HG03565 (cell line): ENCODE measurements at regions not wholly inside any gene's neighbourhood (a gene's known extent, or its start where the extent isn't known, plus 50 kb on each side); places are given as distances from the start of the nearest gene placed in this dataset.
A peak's percentile ranks its signal among the peaks of the same experiment; 100 is the strongest.

ENCODE experiments used
- ATAC-seq: cut with Tn5 transposase; IDR thresholded peaks from one replicate; pipeline ENCODE4 v1.9.1; 2021; ENCODE audit warnings: mild to moderate bottlenecking, moderate library complexity; ENCODE audit not compliant: unreplicated experiment

DNA sequence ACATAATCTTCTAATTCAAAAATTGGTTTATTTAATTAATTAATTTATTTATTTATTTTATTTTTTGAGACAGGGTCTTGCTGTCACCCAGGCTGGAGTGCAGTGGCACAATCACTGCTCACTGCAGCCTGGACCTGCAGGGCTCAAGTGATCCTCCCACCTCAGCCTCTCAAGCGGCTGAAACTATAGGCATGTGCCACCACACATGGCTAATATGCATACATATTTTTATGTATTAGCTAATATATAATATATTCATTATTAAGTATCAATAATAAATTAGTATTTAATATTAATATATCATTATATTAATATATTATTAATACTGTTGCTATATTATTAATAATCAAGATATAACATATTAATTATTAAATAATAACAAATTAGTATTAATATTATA, 406.7 kb downstream of the GPATCH2 start:
- no peak for ATAC-seq

DNA sequence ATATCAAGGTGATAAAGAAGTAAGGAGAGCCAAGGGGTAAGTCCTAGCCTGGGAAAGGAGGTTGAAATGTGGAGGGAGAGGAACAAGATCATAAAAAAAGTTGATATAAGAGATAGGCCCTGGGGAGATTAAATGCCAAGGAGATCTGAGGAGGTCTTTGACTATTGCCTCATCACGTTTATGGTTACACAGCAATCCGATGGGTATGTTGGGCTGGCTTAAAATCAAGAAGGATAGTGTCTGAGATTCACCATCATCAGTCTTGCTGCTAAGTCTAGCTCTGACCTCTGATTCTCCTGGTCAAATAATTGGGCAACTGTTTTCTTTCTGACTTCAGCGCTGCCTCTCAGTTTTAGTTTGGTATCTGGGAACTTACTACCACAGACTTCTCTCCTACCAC, 416.3 kb downstream of the GPATCH2 start:
- ATAC-seq, result no peak

DNA sequence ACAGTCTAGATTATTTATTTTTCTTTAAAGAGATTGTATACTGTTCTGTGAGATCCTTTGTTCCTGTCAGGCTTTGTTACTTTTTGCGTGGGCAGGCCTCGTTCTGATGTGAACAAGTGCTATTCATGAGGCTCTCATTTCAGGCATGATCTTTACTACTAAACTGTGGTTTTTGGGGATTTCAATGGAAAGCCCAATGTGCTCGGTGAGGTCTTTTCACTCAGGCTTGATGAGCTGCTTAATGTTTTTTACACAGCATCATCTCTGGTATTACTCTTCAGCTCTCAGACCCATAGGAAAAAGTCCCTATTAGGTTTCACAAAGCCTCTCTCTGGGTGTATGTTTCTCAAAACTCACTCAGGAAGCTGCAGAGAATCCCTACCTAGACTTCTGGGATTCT, 419.4 kb downstream of the GPATCH2 start:
- peak; percentile 77 for ATAC-seq

DNA sequence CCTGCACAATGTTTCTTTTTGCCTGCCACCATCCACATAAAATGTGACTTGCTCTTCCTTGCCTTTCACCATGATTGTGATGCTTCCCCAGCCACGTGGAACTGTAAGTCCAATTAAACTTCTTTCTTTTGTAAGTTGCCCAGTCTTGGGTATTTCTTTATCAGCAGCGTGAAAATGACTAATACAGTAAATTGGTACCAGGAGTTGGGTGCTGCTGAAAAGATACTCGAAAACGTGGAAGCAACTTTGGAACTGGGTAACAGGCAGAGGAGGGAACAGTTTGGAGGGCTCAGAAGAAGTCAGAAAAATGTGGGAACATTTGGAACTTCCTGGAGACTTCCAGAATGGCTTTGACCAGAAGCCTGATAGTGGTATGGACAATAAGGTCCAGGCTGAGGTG, 425.3 kb downstream of the GPATCH2 start:
- ATAC-seq, result no peak

DNA sequence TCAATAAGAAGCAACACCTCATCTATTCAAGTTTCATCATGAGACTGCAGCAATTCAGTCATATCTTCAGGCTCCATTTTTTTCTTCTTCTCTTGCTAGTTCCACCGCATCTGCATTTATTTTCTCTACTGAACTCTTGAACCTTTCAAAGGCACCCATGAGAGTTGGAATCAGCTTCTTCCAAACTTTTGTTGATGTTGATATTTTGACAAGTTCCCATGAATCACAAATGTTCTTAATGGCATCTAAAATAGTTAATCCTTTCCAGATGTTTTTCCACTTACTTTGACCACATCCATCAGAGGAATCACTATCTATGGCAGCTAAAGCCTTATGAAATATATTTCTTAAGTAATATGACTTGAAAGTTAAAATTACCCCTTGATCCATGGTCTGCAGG, 434.3 kb downstream of the GPATCH2 start:
- no peak for ATAC-seq

DNA sequence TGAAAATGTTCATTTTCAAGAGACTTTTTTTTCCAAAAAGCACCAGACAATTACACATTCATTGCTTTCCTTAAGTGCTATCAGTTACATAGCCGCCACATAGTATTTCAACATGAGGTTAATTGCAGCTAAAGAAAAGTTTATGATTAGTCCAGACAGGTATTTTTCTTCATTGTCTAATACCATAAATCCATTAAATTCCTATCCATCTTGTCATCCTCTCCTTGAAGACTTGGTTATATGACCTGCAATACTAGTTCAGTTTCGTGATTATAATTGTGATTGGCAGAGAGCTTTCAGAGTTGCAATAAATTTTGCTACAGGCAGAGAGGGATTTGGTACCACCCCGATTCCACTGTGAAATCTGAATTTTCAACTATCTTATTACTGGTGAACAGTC, 437.7 kb downstream of the GPATCH2 start:
- ATAC-seq, result no peak

DNA sequence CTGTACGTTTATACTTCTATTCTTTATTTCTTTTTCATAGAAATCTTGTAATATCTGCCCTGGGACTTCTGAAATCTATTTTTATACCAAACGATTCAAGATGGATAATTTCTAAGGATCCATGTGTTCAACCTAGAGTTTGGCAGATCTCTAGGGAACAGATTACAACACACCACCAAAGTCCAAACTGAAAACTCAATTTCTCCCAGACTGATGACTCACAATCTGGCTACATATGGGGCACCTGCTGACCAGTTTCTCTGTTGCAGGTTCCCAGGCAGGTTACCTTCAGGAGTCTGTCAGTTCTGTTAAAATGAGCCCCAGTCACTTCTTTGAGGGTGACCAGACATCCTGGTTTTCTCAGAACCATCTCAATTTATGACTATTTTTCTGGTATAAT, 439.4 kb downstream of the GPATCH2 start:
- ATAC-seq, result no peak

DNA sequence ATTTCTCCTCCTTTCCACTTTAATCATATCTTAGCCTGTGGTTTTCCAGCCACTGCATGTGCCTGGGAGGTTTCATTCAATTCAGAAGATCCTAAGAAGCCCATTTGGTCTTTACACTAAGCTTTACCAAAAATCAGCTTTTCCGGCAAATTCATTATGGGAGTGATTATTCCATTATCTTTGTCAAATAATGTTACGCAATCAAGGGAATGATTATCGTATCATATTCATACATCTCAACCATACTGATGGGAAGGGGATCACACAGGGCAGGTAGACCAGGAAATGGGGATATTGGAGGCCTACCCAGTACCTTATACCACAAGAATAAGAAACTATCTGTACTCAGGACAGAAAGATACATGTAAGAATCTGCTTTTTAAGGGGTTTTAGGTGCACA, 440.5 kb downstream of the GPATCH2 start:
- no peak for ATAC-seq

DNA sequence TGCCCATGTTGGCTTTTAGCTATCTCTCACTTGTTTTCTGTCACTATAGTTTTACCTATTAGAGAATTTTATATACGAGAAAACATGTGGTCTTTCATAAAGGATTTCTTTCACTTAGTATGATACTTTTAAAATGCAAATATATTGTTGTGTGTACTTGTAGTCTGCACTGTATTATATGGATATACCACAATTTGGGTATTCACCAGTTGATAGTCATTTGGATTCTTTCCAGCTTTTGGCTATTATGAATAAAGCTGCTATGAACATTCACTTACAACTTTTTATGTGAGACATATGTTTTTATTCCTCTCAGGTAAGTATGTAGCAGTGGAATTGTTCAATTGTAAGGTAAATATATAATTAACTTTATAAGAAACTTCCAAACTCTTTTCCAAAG, 441.5 kb downstream of the GPATCH2 start:
- no peak for ATAC-seq

DNA sequence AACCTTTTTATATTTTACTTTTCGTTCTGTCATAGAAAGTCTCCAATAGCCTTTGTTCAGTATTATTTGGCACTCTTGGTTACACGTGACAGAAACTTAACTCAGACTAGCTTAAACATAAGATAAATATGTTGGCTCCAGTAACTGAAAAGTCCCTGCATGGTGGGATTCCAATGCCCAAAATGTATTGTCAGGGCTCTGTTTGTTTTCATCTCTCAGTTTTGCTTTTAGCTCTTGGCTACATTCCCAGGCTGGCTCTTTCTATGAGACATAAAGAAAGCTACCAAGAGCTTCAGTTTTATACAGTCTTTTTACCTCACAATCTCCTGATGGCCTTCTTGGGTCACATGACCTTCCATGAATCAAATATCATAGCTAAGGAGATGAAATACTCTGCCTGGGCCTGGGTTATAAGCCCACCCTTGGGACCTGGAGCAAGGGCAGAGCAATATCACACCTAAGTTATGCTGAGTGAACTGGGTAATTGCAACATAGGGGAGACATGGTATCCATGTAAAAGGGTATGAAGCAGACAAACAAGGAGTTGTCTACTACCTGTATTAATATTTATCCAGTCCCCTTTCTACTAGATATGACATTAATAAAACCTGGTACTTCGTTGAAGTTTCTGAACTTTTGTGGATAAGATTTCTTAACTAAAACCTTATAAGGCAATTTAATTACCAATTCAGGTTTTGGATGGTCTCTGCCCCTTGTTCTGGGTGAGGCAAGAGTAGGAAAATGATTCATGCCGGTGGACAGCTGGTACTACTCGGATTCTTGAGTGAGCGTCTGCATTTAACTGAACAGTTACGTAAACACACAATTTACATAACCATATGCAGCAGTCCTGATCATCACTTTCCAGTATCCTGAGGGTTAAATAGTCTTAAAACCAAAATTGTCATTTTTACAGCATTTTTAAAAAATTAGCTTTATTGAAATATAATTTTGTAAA, 442.3 kb downstream of the GPATCH2 start:
- ATAC-seq, result no peak

DNA sequence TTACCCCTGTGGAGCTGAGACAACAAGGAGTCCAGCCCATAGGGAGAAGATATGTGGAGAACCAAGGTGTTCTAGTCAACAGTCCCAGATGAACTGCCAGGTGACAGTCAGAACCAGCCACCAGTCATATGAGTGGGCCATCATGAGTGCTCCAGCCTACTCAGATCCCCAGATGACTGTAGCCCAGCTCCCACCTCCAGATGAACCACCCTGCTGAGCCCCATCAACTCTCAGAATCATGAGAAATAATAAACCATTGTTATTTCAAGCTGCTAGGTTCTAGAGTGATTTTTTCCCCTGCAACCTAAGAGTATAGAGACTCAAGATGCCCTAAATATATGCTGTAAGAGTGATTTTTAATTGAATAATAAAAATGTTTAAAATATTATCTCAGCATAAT, 444.2 kb downstream of the GPATCH2 start:
- ATAC-seq, result no peak

DNA sequence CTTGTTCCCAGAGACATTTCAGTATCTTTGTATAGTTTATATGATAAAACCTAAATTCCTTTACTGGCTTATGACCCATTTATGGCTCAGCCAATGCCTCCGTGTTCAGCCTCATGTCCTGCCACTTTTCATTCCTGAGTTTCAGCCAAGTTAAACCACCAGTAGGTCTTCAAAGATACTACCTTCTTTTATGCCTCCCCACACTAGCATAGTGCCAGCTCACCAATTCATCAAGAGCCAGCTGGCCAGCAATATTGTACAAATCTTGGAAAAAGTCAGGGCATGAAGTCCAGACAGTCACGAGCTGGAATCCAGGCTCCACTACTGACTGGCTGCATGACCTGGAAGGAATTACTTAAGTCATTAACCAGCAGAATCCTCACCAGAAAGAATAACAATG, 446.0 kb downstream of the GPATCH2 start:
- no peak for ATAC-seq

DNA sequence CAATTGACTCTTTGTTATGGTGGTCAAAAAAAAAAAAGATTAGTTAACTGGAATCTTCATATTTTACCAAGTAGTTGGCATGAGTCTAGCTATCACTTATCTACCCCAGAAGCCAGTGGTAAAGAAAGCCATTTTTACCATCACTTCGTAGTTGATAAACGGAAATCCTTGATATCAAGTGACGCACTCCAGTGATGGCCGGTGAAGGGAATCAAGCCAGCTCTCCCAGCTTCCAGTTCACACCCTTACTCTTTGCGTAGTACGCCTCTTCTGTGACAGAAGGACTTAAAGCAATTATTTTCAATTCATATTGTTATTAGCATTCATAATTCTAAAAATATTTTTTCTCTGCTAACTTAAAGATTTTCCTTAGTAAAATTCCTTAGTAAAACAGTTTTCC, 447.9 kb downstream of the GPATCH2 start:
- ATAC-seq, result no peak

DNA sequence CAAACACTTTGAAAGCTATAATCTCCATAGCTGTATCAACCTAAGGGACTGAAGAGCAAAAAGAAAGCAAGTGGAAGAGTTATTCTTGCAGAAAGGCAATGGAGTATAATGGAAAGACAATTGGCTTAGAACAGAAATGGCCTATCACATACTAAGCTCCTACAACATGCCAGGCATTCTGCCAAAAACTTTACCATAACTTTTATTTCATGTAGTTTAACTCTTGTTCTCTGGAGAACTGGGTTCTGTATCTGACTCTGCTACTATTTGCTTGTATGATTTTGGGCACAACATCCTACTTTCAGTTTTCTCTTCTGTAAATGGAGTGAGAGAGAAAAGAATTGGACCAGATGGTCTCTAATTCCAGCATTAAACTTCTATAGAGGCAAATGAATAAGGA, 449.1 kb downstream of the GPATCH2 start:
- ATAC-seq, result no peak

DNA sequence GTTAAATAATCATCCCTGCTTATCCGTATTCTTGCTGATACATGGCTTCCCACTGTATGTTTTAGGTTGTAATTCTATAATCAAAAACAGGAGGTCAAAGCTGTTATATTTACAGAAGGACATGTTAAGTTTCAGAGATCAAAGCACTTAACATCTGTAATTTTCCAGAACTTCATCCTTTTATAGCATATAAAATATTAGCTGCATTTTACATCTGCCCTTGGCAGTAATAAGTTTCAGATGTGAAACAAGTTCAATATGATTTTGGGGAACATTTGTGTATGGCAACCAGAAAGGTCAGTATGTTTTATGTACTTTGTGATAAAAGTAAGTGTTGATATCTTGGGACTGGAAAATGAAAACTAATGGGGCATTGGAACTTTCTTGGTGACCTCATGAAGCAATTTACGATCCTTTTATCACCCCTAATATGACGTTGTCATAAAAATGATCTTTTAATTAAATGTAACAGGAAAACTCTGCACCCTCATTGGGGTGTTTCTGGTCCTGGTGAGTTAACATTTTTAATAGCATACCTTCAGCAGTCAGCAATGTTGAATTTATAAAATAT, 449.6 kb downstream of the GPATCH2 start:
- no peak for ATAC-seq

DNA sequence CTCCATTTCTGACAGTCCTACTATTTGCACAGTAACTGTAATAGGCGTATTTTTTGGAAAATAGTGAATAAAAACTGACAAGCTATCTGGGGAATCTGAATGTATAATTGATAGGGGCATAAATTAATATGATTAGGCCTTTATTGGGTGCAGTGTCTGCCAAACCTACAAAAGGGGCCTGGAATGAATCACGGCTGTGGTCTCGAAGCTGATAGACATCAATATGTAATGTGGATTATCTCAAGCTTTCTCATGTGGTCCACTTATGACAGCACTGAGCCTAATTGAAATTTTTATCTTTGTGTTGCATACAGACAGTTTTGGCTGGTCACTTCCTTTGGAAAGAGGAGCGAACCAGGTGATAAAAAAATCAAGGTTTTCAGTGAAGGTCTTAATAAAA, 450.4 kb downstream of the GPATCH2 start:
- ATAC-seq, result no peak

DNA sequence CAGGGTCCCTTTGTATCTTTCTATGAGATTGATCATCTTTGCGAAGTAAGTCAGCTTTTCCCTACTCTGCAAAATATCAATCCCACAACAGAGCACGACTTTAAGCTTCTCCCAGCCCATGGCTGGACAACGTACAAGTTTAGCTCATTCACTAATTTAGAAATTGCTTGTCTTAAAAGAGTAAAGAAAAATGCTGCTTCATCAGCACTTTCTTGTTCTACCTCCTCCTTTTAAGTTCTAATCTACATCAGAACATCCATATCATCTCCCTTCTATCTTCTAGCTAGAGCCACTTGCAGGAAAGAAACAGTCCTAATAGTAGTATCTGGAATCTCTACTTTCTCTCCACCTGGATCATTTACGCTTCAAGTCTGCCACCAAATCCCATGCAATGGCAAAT, 441.2 kb upstream of the ESRRG start:
- ATAC-seq, result no peak

DNA sequence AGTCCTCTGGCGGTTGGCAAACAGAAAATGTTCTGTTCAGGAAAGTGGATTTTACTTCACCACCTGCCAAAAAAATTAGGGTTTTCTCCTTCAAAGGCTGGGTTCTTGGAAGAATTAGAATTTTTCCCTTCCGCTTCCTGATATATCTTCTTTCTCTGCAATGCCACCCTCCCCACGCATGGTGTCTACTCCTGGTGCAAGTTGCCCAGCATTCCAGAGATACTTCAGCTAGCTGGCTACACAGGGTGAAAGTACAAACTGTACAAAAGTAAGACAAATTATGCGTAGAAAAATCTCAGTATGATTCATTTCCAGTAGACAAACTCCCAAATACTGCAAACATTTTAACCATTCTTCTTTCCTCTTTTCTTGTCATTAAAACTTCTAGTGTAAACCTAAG, 430.1 kb upstream of the ESRRG start:
- no peak for ATAC-seq

DNA sequence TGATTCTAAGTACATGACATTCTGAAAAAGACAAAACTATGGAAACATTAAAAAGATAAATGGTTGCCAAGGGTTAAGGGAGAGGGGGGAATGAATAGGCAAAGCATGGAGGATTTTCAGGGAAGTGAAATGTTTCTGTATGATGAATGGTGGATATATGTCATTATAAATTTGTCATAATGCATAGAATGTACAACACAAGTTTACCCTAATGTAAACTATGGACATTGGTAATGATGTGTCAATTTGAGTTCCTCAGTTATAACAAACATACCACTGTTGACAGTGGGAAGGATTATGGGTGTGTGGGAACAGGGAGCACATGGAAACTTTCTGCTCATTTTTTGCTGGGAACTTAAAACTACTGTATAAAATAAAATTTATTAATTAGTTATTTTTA, 427.1 kb upstream of the ESRRG start:
- no peak for ATAC-seq

DNA sequence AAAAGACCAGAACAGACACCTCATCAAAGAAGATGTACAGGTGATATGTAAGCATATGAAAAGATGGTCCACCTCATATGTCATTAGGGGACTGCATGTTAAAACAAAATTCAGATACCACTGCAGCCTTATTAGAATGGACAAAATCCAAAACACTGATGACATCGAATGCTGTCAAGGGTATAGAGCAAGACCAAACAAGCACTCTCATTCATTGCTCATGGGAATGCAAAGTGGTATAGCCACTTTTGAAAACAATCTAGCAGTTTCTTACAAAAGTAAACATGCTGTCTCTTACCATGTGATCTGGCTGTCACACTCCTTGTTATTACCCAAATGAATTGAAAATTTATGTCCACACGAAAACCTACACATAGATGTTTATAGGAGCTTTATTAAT, 426.6 kb upstream of the ESRRG start:
- no peak for ATAC-seq

DNA sequence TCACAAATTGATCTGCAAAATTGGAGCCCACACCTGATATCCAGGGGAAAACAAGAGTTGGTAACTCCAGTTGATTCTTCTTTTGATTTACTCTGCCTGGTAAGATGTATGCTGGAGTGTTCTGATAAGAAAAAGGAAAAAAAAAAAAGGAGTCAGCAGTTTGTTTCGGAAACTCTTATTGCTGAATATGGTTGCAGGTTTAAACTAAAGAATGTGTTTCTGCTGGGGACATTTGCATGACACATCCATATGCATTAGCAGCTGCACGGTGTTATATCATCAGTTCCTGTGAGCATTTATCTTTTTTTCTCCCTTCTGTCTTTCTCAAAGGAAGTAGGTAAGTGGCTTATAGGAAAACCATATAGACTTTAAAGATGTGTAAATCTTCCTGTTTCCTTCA, 418.5 kb upstream of the ESRRG start:
- no peak for ATAC-seq

DNA sequence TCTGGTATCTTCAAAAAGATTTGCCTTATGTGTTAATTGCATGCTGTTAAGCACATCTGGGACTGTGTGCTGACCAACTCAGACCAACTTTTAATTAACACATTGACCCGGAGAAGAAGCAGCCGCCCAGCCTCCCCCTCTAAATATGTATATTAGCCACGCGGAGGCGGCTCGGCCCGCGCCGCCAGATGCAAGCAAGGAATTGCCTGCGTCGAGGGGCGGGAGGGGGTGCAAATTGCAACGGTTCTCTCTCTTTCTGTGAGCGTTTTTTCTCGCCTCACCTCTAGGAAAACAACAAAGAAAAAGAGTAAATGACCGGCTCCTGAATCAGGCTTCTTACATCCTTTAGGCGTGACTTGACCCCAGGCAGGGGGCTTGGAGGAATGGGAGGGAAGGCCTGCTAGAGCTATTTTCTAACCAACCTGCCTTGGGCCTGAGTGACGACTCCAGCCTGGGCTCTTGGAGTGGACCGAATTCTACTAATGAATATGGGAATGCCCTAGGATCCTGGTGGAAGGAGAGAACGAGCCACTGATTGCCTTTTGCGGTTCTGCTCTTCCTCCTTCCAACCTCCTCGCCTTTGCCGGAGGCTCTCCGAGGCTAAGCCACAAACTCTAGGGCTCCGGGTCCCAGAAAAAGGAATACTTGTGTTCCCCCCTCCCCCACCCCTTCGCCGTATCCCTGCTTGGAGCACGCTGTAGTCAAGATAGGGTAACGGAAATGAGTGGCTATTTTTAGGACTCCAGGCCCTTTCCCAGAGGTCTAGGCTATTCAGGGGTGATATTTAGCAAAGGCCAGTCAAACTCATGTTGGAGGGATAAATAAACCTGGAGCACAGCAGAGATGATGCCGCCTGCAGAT, 417.0 kb upstream of the ESRRG start:
- ATAC-seq, result no peak
